IMR-90 (cell line): ENCODE measurements at regions not wholly inside any gene's neighbourhood (a gene's known extent, or its start where the extent isn't known, plus 50 kb on each side); places are given as distances from the start of the nearest gene placed in this dataset.
A peak's percentile ranks its signal among the peaks of the same experiment; 100 is the strongest.

ENCODE experiments used
- ATAC-seq: fragments of 200-7000 bp; cut with Tn5 transposase; 2 replicates; pipeline ENCODE4 v1.9.1; 2020; ENCODE audit warnings: low read depth, mild to moderate bottlenecking, moderate library complexity
- BruUV-seq: library from RNA; stranded (reverse); fragments of 400-500 nt; replicated peaks from 2 replicates; lab custom pipeline; 2021; lab: Mats Ljungman, UMichigan
- CTCF ChIA-PET: fragments of 300-600 bp; formaldehyde crosslinking; extraction: SDS; loops from one replicate; lab custom pipeline; 2021; ENCODE audit warnings: antibody characterized with exemption; lab: Yijun Ruan, JAX
- POLR2A ChIA-PET: fragments of 300-600 bp; sonication (Branson Sonifier 250); formaldehyde crosslinking; loops from one replicate; lab custom pipeline; 2022; ENCODE audit warnings: antibody characterized with exemption; ENCODE audit not compliant: unreplicated experiment; lab: Charles Lee
- DNase-seq: peaks from one replicate; pipeline ENCODE4 v3.0.0; 2013
- H2AFZ ChIP-seq: replicated peaks from 2 replicates; pipeline ENCODE3; 2013; ENCODE audit warnings: low read length, mild to moderate bottlenecking; ENCODE audit not compliant: poor library complexity
- H2AK5ac ChIP-seq: 2 replicates; pipeline ENCODE4 v1.6.1; 2013; ENCODE audit warnings: low read depth, low read length, inconsistent platforms
- H2AK9ac ChIP-seq: replicated peaks from 2 replicates; pipeline ENCODE3; 2013; ENCODE audit warnings: mild to moderate bottlenecking, low read depth, low read length, moderate library complexity; ENCODE audit not compliant: poor library complexity
- H2BK120ac ChIP-seq: 2 replicates; pipeline ENCODE4 v1.6.1; 2013; ENCODE audit warnings: low read depth, low read length, inconsistent platforms
- H2BK15ac ChIP-seq: 3 replicates; pipeline ENCODE4 v1.6.1; 2013; ENCODE audit warnings: low read depth, low read length, inconsistent platforms
- H2BK20ac ChIP-seq: 2 replicates; pipeline ENCODE4 v1.6.1; 2013; ENCODE audit warnings: low read depth, mild to moderate bottlenecking, inconsistent platforms, low read length, moderate library complexity
- H2BK5ac ChIP-seq: 2 replicates; pipeline ENCODE4 v1.6.1; 2013; ENCODE audit warnings: mild to moderate bottlenecking, low read depth, low read length, inconsistent platforms; ENCODE audit not compliant: poor library complexity, severe bottlenecking
- H3K14ac ChIP-seq: replicated peaks from 2 replicates; pipeline ENCODE4 v1.6.1; 2013; ENCODE audit warnings: low read depth, low read length, inconsistent platforms
- H3K18ac ChIP-seq: 2 replicates; pipeline ENCODE4 v1.6.1; 2013; ENCODE audit warnings: low read depth, low read length, control low read depth
- H3K23ac ChIP-seq: 2 replicates; pipeline ENCODE4 v1.6.1; 2013; ENCODE audit warnings: low read depth, low read length, inconsistent platforms
- H3K27ac ChIP-seq: 2 replicates; pipeline ENCODE4 v1.5.1; 2013; ENCODE audit warnings: mild to moderate bottlenecking, control low read depth, low read length; ENCODE audit not compliant: insufficient read depth
- H3K27me3 ChIP-seq: 2 replicates; pipeline ENCODE4 v1.6.1; 2013; ENCODE audit warnings: low read length; ENCODE audit not compliant: control insufficient read depth, insufficient read depth
- H3K36me3 ChIP-seq: 2 replicates; pipeline ENCODE4 v1.6.1; 2013; ENCODE audit warnings: low read length, mixed read lengths; ENCODE audit not compliant: control insufficient read depth, insufficient read depth
- H3K4ac ChIP-seq: 2 replicates; pipeline ENCODE4 v1.6.1; 2013; ENCODE audit warnings: low read depth, low read length, inconsistent platforms
- H3K4me1 ChIP-seq: 2 replicates; pipeline ENCODE4 v1.6.1; 2013; ENCODE audit warnings: low read length, mixed read lengths; ENCODE audit not compliant: control insufficient read depth, insufficient read depth
- H3K4me2 ChIP-seq: 2 replicates; pipeline ENCODE4 v1.6.1; 2013; ENCODE audit warnings: low read depth, mild to moderate bottlenecking, control low read depth, low read length, moderate library complexity
- H3K4me3 ChIP-seq: 2 replicates; pipeline ENCODE4 v1.5.1; 2013; ENCODE audit warnings: low read depth, mild to moderate bottlenecking, control low read depth, low read length, moderate library complexity; ENCODE audit not compliant: insufficient read depth
- H3K56ac ChIP-seq: 2 replicates; pipeline ENCODE4 v1.6.1; 2013; ENCODE audit warnings: low read length, inconsistent platforms; ENCODE audit not compliant: insufficient read depth; ENCODE audit errors: extremely low read depth
- H3K79me1 ChIP-seq, 2 experiments: 2 replicates each; pipeline ENCODE4 v1.6.1; 2013; ENCODE audit warnings: low read length in 2 of 2, inconsistent platforms in 1 of 2, low read depth in 1 of 2
- H3K9ac ChIP-seq: 2 replicates; pipeline ENCODE4 v1.6.1; 2013; ENCODE audit warnings: low read depth, low read length, control low read depth
- H3K9me1 ChIP-seq: 2 replicates; pipeline ENCODE4 v1.6.1; 2013; ENCODE audit warnings: low read length, inconsistent platforms; ENCODE audit not compliant: insufficient read depth
- H3K9me3 ChIP-seq: 2 replicates; pipeline ENCODE4 v1.6.1; 2013; ENCODE audit warnings: low read length; ENCODE audit not compliant: control insufficient read depth, insufficient read depth
- H4K20me1 ChIP-seq: 2 replicates; pipeline ENCODE4 v1.6.1; 2013; ENCODE audit warnings: low read length, inconsistent platforms; ENCODE audit not compliant: insufficient read depth
- H4K5ac ChIP-seq: 2 replicates; pipeline ENCODE4 v1.6.1; 2013; ENCODE audit warnings: mild to moderate bottlenecking, low read depth, low read length, control low read depth
- H4K8ac ChIP-seq, 2 experiments: 2 replicates each; pipeline ENCODE4 v1.6.1; 2013; ENCODE audit warnings: low read depth in 2 of 2, low read length in 2 of 2, control low read depth in 1 of 2, inconsistent platforms in 1 of 2
- H4K91ac ChIP-seq: 2 replicates; pipeline ENCODE4 v1.6.1; 2013; ENCODE audit warnings: low read depth, low read length, inconsistent platforms; ENCODE audit not compliant: insufficient read depth
- BHLHE40 ChIP-seq: fragments of 150-350 bp; IDR thresholded peaks from 2 replicates; pipeline ENCODE4 v1.6.1; 2016; ENCODE audit warnings: mild to moderate bottlenecking, low read depth, low read length
- CEBPB ChIP-seq: IDR thresholded peaks from 2 replicates; pipeline ENCODE4 v1.6.1; 2012; ENCODE audit warnings: low read depth, low read length, improper control_type of control experiment
- CHD1 ChIP-seq: IDR thresholded peaks from 2 replicates; pipeline ENCODE4 v1.6.1; 2012; ENCODE audit warnings: low read depth, low read length, improper control_type of control experiment
- ELK1 ChIP-seq: fragments of 150-350 bp; IDR thresholded peaks from 2 replicates; pipeline ENCODE4 v1.6.1; 2016; ENCODE audit warnings: low read depth, mild to moderate bottlenecking, low read length, moderate library complexity, borderline replicate concordance
- FOS ChIP-seq: fragments of 150-350 bp; IDR thresholded peaks from 2 replicates; pipeline ENCODE4 v1.6.1; 2016; ENCODE audit warnings: low read depth, low read length
- MAFK ChIP-seq: IDR thresholded peaks from 2 replicates; pipeline ENCODE4 v1.6.1; 2012; ENCODE audit warnings: low read depth, low read length, improper control_type of control experiment
- MAZ ChIP-seq: IDR thresholded peaks from 2 replicates; pipeline ENCODE4 v1.6.1; 2012; ENCODE audit warnings: low read depth, mild to moderate bottlenecking, low read length, improper control_type of control experiment, moderate library complexity, borderline replicate concordance
- NFE2L2 ChIP-seq: fragments of 150-350 bp; IDR thresholded peaks from 2 replicates; pipeline ENCODE4 v1.6.1; 2016; ENCODE audit warnings: low read depth, mild to moderate bottlenecking, low read length
- RAD21 ChIP-seq: IDR thresholded peaks from 2 replicates; pipeline ENCODE4 v1.6.1; 2012; ENCODE audit warnings: low read length, improper control_type of control experiment
- SMC3 ChIP-seq: fragments of 150-350 bp; IDR thresholded peaks from 2 replicates; pipeline ENCODE4 v1.6.1; 2016; ENCODE audit warnings: low read depth, mild to moderate bottlenecking, antibody characterized with exemption, low read length, moderate library complexity
- USF2 ChIP-seq: fragments of 150-350 bp; IDR thresholded peaks from 2 replicates; pipeline ENCODE4 v1.6.1; 2017; ENCODE audit warnings: mild to moderate bottlenecking, antibody characterized with exemption, low read length, low read depth
- WGBS, 2 experiments: methylation state at CpG; one replicate each; pipeline versions ENCODE4 v1.1.5 to v1.1.7; 2013; ENCODE audit warnings: missing lambda C conversion rate in 2 of 2; ENCODE audit not compliant: insufficient read length in 1 of 2; ENCODE audit errors: extremely low coverage in 2 of 2; 5-methylcytosine and 5-hydroxymethylcytosine counted together
- dilution Hi-C: fragments of 300-500 bp; cut with HindIII; formaldehyde crosslinking; loops from one replicate; pipeline ENCODE4 v1.14.3; 2018; ENCODE audit warnings: low sequenced_read_pairs; ENCODE audit not compliant: unreplicated experiment
- in situ Hi-C: fragments of 300-500 bp; cut with MboI; formaldehyde crosslinking; loops from 3 replicates; pipeline ENCODE4 v1.14.3; 2019; ENCODE audit warnings: low sequenced_read_pairs, inconsistent platforms, mixed read lengths
- intact Hi-C: fragments of 100-400 bp; cut with micrococcal nuclease; formaldehyde crosslinking; loops from 2 replicates; pipeline ENCODE4 v1.10.0; 2022

GRCh38 chr1:234989019-234989418 is 139.6 kb downstream of the TOMM20 start:
- peak overlapping the region; percentile 42; the same call in 1 of the 2 replicates for H3K18ac ChIP-seq
- ATAC-seq (peak; percentile 13), DNase-seq (peak; percentile 64)
- H3K14ac ChIP-seq, result peak overlapping the region; percentile 77
- H3K56ac ChIP-seq, result no peak overlapping the region
- H3K4me3 ChIP-seq, result no peak overlapping the region
- H3K27ac ChIP-seq, result peak overlapping the region; percentile 32
- intact Hi-C loops (no loop called here), dilution Hi-C loops (no loop called here), in situ Hi-C loops (no loop called here)
- H2BK20ac ChIP-seq, result peak overlapping the region; percentile 86
- H3K79me1 ChIP-seq, result 0 out of 4 replicates have a peak, but pooled peaks cover 0 to 10% of the 10 kb centered on the region in 2 experiments
- H3K4me2 ChIP-seq, result no peak overlapping the region
- H4K5ac ChIP-seq, result peak overlapping the region; percentile 13; the same call in 1 of the 2 replicates
- no peaks in the 10 kb centered on the region for H4K20me1 ChIP-seq
- H3K4ac ChIP-seq, result peak overlapping the region; percentile 78
- BruUV-seq, result no TSS peak
- no peak overlapping the region for H2BK15ac ChIP-seq
- POLR2A ChIA-PET, result no interaction called here
- TF ChIP-seq ELK1 (no peak), BHLHE40 (no peak), MAFK (no peak), USF2 (no peak), SMC3 (no peak), MAZ (no peak), CEBPB (no peak), CHD1 (no peak), FOS (no peak), NFE2L2 (no peak), RAD21 (no peak)
- peak overlapping the region; percentile 43 for H2BK5ac ChIP-seq
- H2AK9ac ChIP-seq, result peak overlapping the region; percentile 65
- no peak overlapping the region for H2AFZ ChIP-seq
- H3K9ac ChIP-seq, result no peak overlapping the region
- H4K8ac ChIP-seq, result peak overlapping the region; percentile 22 to 36; a peak in 2 of 4 replicates
- peak overlapping the region; percentile 86; the same call in 1 of the 2 replicates for H2AK5ac ChIP-seq
- peak overlapping the region; percentile 78 for H3K23ac ChIP-seq
- H3K36me3 ChIP-seq, result no peaks in the 10 kb centered on the region
- H3K9me3 ChIP-seq, result no peaks in the 10 kb centered on the region
- CTCF ChIA-PET, result no interaction called here
- peaks cover 13% of the 10 kb centered on the region for H3K9me1 ChIP-seq
- H3K4me1 ChIP-seq, result peaks cover 27% of the 10 kb centered on the region
- H4K91ac ChIP-seq, result peak overlapping the region; percentile 51; the same call in 1 of the 2 replicates
- H3K27me3 ChIP-seq, result no peaks in the 10 kb centered on the region
- WGBS, 2 experiments, result 86% methylated on average over 1 of the region's 6 CpGs; no CpG with 5 or more reads in 1 of the 2 experiments
- H2BK120ac ChIP-seq, result peak overlapping the region; percentile 59
